Activated naive CD4-positive, alpha-beta T cell treated with anti-CD3 and anti-CD28 coated beads, Interleukin-2, amount 50 U/mL, for 16 hours (primary cell): ENCODE measurements at regions not wholly inside any gene's neighbourhood (a gene's known extent, or its start where the extent isn't known, plus 50 kb on each side); places are given as distances from the start of the nearest gene placed in this dataset.

ENCODE experiments used
- DNase-seq: peaks from one replicate; pipeline ENCODE4 v3.0.0-alpha.2; 2020

- DNase-seq: no peak
Measured at GRCh38 chr10:130989670-130990232, 321.8 kb downstream of the TCERG1L start.

GRCh38 chr10:130990486-130990885 lies 321.0 kb downstream of the TCERG1L start:
- no peak for DNase-seq

GRCh38 chr10:130992802-130993523 lies 318.6 kb downstream of the TCERG1L start:
- no peak for DNase-seq

GRCh38 chr10:130993612-130994011 lies 317.9 kb downstream of the TCERG1L start:
- DNase-seq: no peak

GRCh38 chr10:130994191-130994590 lies 317.3 kb downstream of the TCERG1L start:
- DNase-seq: no peak

- DNase-seq: no peak
Measured at GRCh38 chr10:130994845-130995244, 316.7 kb downstream of the TCERG1L start.

- DNase-seq: no peak
Measured at GRCh38 chr10:130997267-130998045, 314.1 kb downstream of the TCERG1L start.

- DNase-seq: no peak
Measured at GRCh38 chr10:130998046-130998435, 313.5 kb downstream of the TCERG1L start.

- DNase-seq: no peak
Measured at GRCh38 chr10:130998642-130999041, 312.9 kb downstream of the TCERG1L start.

- no peak for DNase-seq
Measured at GRCh38 chr10:130999376-131000202, 311.9 kb downstream of the TCERG1L start.

- no peak for DNase-seq
Measured at GRCh38 chr10:131000244-131000643, 311.3 kb downstream of the TCERG1L start.

GRCh38 chr10:131000743-131001142 lies 310.8 kb downstream of the TCERG1L start:
- DNase-seq: no peak

- DNase-seq: no peak
Measured at GRCh38 chr10:131001438-131001837, 310.1 kb downstream of the TCERG1L start.

- no peak for DNase-seq
Measured at GRCh38 chr10:131002031-131002861, 309.3 kb downstream of the TCERG1L start.

- DNase-seq: no peak
Measured at GRCh38 chr10:131003455-131003854, 308.1 kb downstream of the TCERG1L start.

- no peak for DNase-seq
Measured at GRCh38 chr10:131004276-131004675, 307.2 kb downstream of the TCERG1L start.

- DNase-seq: no peak
Measured at GRCh38 chr10:131006458-131007256, 304.9 kb downstream of the TCERG1L start.

- no peak for DNase-seq
Measured at GRCh38 chr10:131009791-131010190, 301.7 kb downstream of the TCERG1L start.

- DNase-seq: no peak
Measured at GRCh38 chr10:131010965-131011575, 300.5 kb downstream of the TCERG1L start.

GRCh38 chr10:131011936-131012640 lies 299.4 kb downstream of the TCERG1L start:
- DNase-seq: no peak
